SK-N-SH (cell line): ENCODE measurements at regions not wholly inside any gene's neighbourhood (a gene's known extent, or its start where the extent isn't known, plus 50 kb on each side); places are given as distances from the start of the nearest gene placed in this dataset.
"Not testable (repeated sequence)": the region's sequence is repeated elsewhere in the genome, so short reads cannot be mapped to it uniquely, and the experiment has no call there.

Experiments
- CTCF ChIA-PET: fragments of 300-600, 350-600 bp; formaldehyde crosslinking; extraction: SDS; loops from one replicate; lab custom pipeline; 2021; lab: Yijun Ruan, JAX
- POLR2A ChIA-PET: fragments of 350-600 bp; sonication (Branson Sonifier 250); formaldehyde crosslinking; extraction: SDS; loops from one replicate; lab custom pipeline; 2020; ENCODE audit warnings: antibody characterized with exemption, inconsistent platforms; lab: Yijun Ruan, JAX
- DNase-seq: peaks from one replicate; pipeline ENCODE4 v3.0.0; 2012
- H2AFZ ChIP-seq: fragments of 200-600 bp; sonication (generic); 2 replicates; pipeline ENCODE4 v1.8.1; 2016; ENCODE audit warnings: antibody characterized with exemption, mild to moderate bottlenecking, low read depth
- H3F3A ChIP-seq: fragments of 200-600 bp; sonication (generic); replicated peaks from 2 replicates; pipeline ENCODE3; 2016; ENCODE audit warnings: antibody characterized with exemption, mild to moderate bottlenecking; ENCODE audit not compliant: insufficient read depth
- H3K27ac ChIP-seq, 2 experiments: fragments of 200-500 bp in 1 of 2; fragments of 200-600 bp in 1 of 2; sonication (Bioruptor generic) in 1 of 2; sonication (generic), shearing (Covaris generic) in 1 of 2; 2 replicates each; pipeline versions ENCODE4 v1.5.1 to v1.6.1; 2014 to 2016; ENCODE audit warnings: low read depth in 2 of 2, inconsistent platforms in 1 of 2, low read length in 1 of 2, mild to moderate bottlenecking in 1 of 2, mixed read lengths in 1 of 2
- H3K27me3 ChIP-seq: fragments of 200-600 bp; sonication (generic), shearing (Covaris generic); 2 replicates; pipeline ENCODE4 v1.6.1; 2016; ENCODE audit warnings: mixed run types; ENCODE audit not compliant: insufficient read depth
- H3K36me3 ChIP-seq, 2 experiments: fragments of 200-500 bp in 1 of 2; fragments of 200-600 bp in 1 of 2; sonication (Bioruptor generic) in 1 of 2; sonication (generic) in 1 of 2; replicated peaks in 1 of 2; 2 replicates each; pipeline versions ENCODE3 to v1.5.1; 2014 to 2016; ENCODE audit warnings: low read length in 1 of 2, mild to moderate bottlenecking in 1 of 2; ENCODE audit not compliant: insufficient read depth in 2 of 2, control insufficient read depth in 1 of 2
- H3K4me1 ChIP-seq, 2 experiments: fragments of 200-500 bp in 1 of 2; fragments of 200-600 bp in 1 of 2; sonication (Bioruptor generic) in 1 of 2; sonication (generic), shearing (Covaris generic) in 1 of 2; 2 replicates each; pipeline versions ENCODE4 v1.5.1 to v1.6.1; 2014 to 2016; ENCODE audit warnings: low read depth in 1 of 2, low read length in 1 of 2, mixed run types in 1 of 2; ENCODE audit not compliant: insufficient read depth in 2 of 2, control insufficient read depth in 1 of 2
- H3K4me2 ChIP-seq: fragments of 200-600 bp; sonication (generic), shearing (Covaris generic); 2 replicates; pipeline ENCODE4 v1.6.1; 2017; ENCODE audit warnings: mixed run types
- H3K4me3 ChIP-seq, 2 experiments: fragments of 200-500 bp in 1 of 2; fragments of 200-600 bp in 1 of 2; sonication (Bioruptor generic) in 1 of 2; sonication (generic), shearing (Covaris generic) in 1 of 2; 2 replicates each; pipeline versions ENCODE4 v1.5.1 to v1.8.1; 2014 to 2016; ENCODE audit warnings: low read depth in 2 of 2, inconsistent platforms in 1 of 2, low read length in 1 of 2, mild to moderate bottlenecking in 1 of 2, mixed read lengths in 1 of 2, moderate library complexity in 1 of 2
- H3K79me2 ChIP-seq: fragments of 200-600 bp; sonication (generic); 2 replicates; pipeline ENCODE4 v1.8.1; 2017; ENCODE audit warnings: mild to moderate bottlenecking; ENCODE audit not compliant: insufficient read depth
- H3K9ac ChIP-seq: fragments of 200-600 bp; sonication (generic); 2 replicates; pipeline ENCODE4 v1.6.1; 2017; ENCODE audit warnings: mixed run types
- H3K9me2 ChIP-seq: fragments of 200-600 bp; sonication (generic); 2 replicates; pipeline ENCODE4 v1.6.1; 2017; ENCODE audit warnings: mixed run types
- H3K9me3 ChIP-seq: fragments of 200-600 bp; sonication (generic); 2 replicates; pipeline ENCODE4 v1.6.1; 2017; ENCODE audit warnings: mixed run types, mild to moderate bottlenecking, moderate library complexity
- H4K20me1 ChIP-seq: fragments of 200-600 bp; sonication (generic); 2 replicates; pipeline ENCODE4 v1.6.1; 2017; ENCODE audit warnings: mild to moderate bottlenecking, mixed run types; ENCODE audit not compliant: insufficient read depth
- WGBS: methylation state at CpG from one replicate; pipeline ENCODE4 v1.1.6; 2017; ENCODE audit warnings: low lambda C conversion rate; 5-methylcytosine and 5-hydroxymethylcytosine counted together

DNA sequence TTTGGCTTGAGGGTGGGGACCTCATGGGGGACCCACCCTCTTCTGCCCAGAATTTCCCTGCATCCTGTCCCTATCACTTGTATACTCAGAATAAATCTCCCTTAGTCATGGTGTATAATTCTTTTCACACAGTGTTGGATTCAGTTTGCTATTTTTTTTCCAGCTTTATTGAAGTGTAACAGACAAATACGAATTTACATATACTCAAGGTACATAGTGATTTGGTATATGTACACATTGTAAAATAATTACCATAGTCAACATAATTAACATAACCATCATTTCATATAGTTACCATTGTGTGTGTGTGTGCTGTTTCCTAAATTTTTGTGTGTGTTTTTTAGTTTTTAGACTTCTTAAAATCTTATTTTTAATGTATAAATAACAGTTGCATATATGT is 269.9 kb downstream of the CNTNAP3 start:
- H3F3A ChIP-seq, H3K79me2 ChIP-seq, H3K27me3 ChIP-seq, H3K4me3 ChIP-seq, H3K9me3 ChIP-seq, POLR2A ChIA-PET, H2AFZ ChIP-seq, H3K36me3 ChIP-seq, H4K20me1 ChIP-seq, H3K4me2 ChIP-seq, CTCF ChIA-PET, H3K9ac ChIP-seq, DNase-seq, H3K9me2 ChIP-seq, H3K27ac ChIP-seq, H3K4me1 ChIP-seq: not testable (repeated sequence)
- WGBS = 29% methylated on average over 1 of the region's 1 CpG

DNA sequence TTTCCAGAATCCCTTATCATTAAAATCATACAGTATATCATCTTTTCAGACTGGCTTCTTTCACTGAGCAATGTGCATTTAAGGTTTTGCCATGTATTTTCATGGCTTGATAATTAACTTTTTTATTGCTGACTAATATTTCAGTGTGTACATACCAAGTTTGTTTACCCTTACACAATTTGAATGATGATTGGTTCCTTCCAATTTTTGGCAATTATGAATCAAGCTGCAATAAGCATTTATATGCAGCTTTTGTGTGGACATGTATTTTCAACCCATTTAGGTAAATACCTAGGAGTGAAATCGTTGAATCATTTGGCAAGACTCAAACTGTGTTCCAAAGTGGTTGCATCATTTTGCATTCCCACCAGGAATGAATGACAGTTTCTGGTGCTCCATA is 272.8 kb downstream of the CNTNAP3 start:
- H4K20me1 ChIP-seq, H3K36me3 ChIP-seq, H3K79me2 ChIP-seq, DNase-seq, H3K4me3 ChIP-seq, H3K4me2 ChIP-seq, H3F3A ChIP-seq, POLR2A ChIA-PET, H2AFZ ChIP-seq, H3K27ac ChIP-seq, H3K27me3 ChIP-seq, H3K4me1 ChIP-seq, H3K9me2 ChIP-seq, H3K9me3 ChIP-seq, CTCF ChIA-PET, H3K9ac ChIP-seq: not testable (repeated sequence)
- no CpG with 5 or more reads among the region's 1 CpG for WGBS

GRCh38 chr9:39014805-39015123 is 273.2 kb downstream of the CNTNAP3 start:
- H3K9ac ChIP-seq, POLR2A ChIA-PET, H3F3A ChIP-seq, H3K4me3 ChIP-seq, H3K36me3 ChIP-seq, H3K4me1 ChIP-seq, DNase-seq, H3K79me2 ChIP-seq, H3K9me3 ChIP-seq, H3K4me2 ChIP-seq, H4K20me1 ChIP-seq, H2AFZ ChIP-seq, H3K27me3 ChIP-seq, H3K9me2 ChIP-seq, H3K27ac ChIP-seq, CTCF ChIA-PET: not testable (repeated sequence)

GRCh38 chr9:39014096-39014804 is 273.7 kb downstream of the CNTNAP3 start:
- POLR2A ChIA-PET, CTCF ChIA-PET, H3K9me2 ChIP-seq, H3K79me2 ChIP-seq, H3K4me3 ChIP-seq, H3K36me3 ChIP-seq, H3K27me3 ChIP-seq, H2AFZ ChIP-seq, H3K4me2 ChIP-seq, H3K4me1 ChIP-seq, H4K20me1 ChIP-seq, H3K27ac ChIP-seq, H3K9me3 ChIP-seq, H3F3A ChIP-seq, DNase-seq, H3K9ac ChIP-seq: not testable (repeated sequence)
- 21% methylated on average over 4 of the region's 6 CpGs for WGBS

GRCh38 chr9:39009743-39010142 is 278.2 kb downstream of the CNTNAP3 start:
- H3K9me2 ChIP-seq, POLR2A ChIA-PET: not testable (repeated sequence)
- 40% methylated on average over 2 of the region's 4 CpGs for WGBS

GRCh38 chr9:39009343-39009742 is 278.6 kb downstream of the CNTNAP3 start:
- H4K20me1 ChIP-seq, H3K9me3 ChIP-seq, CTCF ChIA-PET: not testable (repeated sequence)

More at GRCh38 chr9:39009743-39010142, 278.2 kb downstream of the CNTNAP3 start:
- DNase-seq, H3K4me1 ChIP-seq, H3K27me3 ChIP-seq, H3K9me3 ChIP-seq, H3K4me3 ChIP-seq, H4K20me1 ChIP-seq, H3K36me3 ChIP-seq, H3K79me2 ChIP-seq, H3K27ac ChIP-seq, CTCF ChIA-PET, H3K9ac ChIP-seq, H2AFZ ChIP-seq, H3F3A ChIP-seq, H3K4me2 ChIP-seq: not testable (repeated sequence)

GRCh38 chr9:39008907-39009306 is 279.1 kb downstream of the CNTNAP3 start:
- not testable (repeated sequence) for H3K27ac ChIP-seq, H3K4me1 ChIP-seq
- WGBS = 55% methylated on average over 1 of the region's 2 CpGs

More at GRCh38 chr9:39009343-39009742, 278.6 kb downstream of the CNTNAP3 start:
- H3K9me2 ChIP-seq, H3K79me2 ChIP-seq, H3K4me1 ChIP-seq, POLR2A ChIA-PET, H3K9ac ChIP-seq, H2AFZ ChIP-seq, H3K27me3 ChIP-seq, DNase-seq, H3F3A ChIP-seq, H3K4me2 ChIP-seq, H3K36me3 ChIP-seq, H3K4me3 ChIP-seq, H3K27ac ChIP-seq: not testable (repeated sequence)

More at GRCh38 chr9:39008907-39009306, 279.1 kb downstream of the CNTNAP3 start:
- H3K27me3 ChIP-seq, H3K9me2 ChIP-seq, H3K36me3 ChIP-seq, H3K79me2 ChIP-seq, H3K9me3 ChIP-seq, H3K9ac ChIP-seq, H3K4me3 ChIP-seq, H2AFZ ChIP-seq, POLR2A ChIA-PET, H3K4me2 ChIP-seq, H3F3A ChIP-seq, CTCF ChIA-PET, H4K20me1 ChIP-seq, DNase-seq: not testable (repeated sequence)
